PC-3 (cell line): ENCODE measurements at regions not wholly inside any gene's neighbourhood (a gene's known extent, or its start where the extent isn't known, plus 50 kb on each side); places are given as distances from the start of the nearest gene placed in this dataset.

ENCODE experiments used
- EZH2 ChIP-seq: fragments of 300-600 bp; sonication (generic); IDR thresholded peaks from one replicate; pipeline ENCODE4 v1.6.1; 2017; ENCODE audit warnings: antibody characterized with exemption, mild to moderate bottlenecking, low read length; ENCODE audit not compliant: unreplicated experiment
- EZH2phosphoT487 ChIP-seq: fragments of 300-600 bp; sonication (generic); IDR thresholded peaks from 2 replicates; pipeline ENCODE4 v1.6.1; 2018; ENCODE audit warnings: mild to moderate bottlenecking, antibody characterized with exemption, low read length, borderline replicate concordance
- TF ChIP-seq, protein P1 (sequence below): fragments of 300-600 bp; sonication (generic); conservative IDR thresholded peaks from 2 replicates; pipeline ENCODE4 v1.5.1; 2017; ENCODE audit warnings: antibody characterized with exemption, low read depth, mild to moderate bottlenecking, low read length

DNA sequence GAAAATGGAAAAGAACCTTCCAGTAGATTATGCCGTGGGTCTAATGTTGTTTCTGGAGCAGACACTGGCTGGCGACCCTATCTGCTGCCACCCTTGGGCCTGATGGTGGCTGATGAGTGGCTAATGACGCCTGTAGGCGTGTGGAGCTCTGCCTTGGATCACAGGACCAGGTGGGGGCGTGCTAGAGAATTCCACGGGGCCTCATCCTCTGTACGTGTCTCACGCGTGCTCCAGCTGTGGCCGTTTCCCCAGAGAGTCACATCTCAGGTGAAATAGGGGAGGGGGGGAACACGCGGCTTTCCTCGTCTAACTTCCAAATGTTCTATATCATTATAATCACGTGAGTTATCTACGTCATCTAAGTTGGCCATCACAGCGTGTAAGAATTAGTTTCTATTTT, 160.9 kb upstream of the SMIM21 start:
- TF ChIP-seq, protein P1, sequence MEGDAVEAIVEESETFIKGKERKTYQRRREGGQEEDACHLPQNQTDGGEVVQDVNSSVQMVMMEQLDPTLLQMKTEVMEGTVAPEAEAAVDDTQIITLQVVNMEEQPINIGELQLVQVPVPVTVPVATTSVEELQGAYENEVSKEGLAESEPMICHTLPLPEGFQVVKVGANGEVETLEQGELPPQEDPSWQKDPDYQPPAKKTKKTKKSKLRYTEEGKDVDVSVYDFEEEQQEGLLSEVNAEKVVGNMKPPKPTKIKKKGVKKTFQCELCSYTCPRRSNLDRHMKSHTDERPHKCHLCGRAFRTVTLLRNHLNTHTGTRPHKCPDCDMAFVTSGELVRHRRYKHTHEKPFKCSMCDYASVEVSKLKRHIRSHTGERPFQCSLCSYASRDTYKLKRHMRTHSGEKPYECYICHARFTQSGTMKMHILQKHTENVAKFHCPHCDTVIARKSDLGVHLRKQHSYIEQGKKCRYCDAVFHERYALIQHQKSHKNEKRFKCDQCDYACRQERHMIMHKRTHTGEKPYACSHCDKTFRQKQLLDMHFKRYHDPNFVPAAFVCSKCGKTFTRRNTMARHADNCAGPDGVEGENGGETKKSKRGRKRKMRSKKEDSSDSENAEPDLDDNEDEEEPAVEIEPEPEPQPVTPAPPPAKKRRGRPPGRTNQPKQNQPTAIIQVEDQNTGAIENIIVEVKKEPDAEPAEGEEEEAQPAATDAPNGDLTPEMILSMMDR = no peak
- TF ChIP-seq EZH2 = no peak
- TF ChIP-seq EZH2phosphoT487 = no peak
